ENCODE measurements at regions not wholly inside any gene's neighbourhood (a gene's known extent, or its start where the extent isn't known, plus 50 kb on each side); places are given as distances from the start of the nearest gene placed in this dataset.

GRCh38 chr6:21754891-21755290 lies 161.3 kb downstream of the SOX4 start:
- TF ChIP-seq, protein P1, sequence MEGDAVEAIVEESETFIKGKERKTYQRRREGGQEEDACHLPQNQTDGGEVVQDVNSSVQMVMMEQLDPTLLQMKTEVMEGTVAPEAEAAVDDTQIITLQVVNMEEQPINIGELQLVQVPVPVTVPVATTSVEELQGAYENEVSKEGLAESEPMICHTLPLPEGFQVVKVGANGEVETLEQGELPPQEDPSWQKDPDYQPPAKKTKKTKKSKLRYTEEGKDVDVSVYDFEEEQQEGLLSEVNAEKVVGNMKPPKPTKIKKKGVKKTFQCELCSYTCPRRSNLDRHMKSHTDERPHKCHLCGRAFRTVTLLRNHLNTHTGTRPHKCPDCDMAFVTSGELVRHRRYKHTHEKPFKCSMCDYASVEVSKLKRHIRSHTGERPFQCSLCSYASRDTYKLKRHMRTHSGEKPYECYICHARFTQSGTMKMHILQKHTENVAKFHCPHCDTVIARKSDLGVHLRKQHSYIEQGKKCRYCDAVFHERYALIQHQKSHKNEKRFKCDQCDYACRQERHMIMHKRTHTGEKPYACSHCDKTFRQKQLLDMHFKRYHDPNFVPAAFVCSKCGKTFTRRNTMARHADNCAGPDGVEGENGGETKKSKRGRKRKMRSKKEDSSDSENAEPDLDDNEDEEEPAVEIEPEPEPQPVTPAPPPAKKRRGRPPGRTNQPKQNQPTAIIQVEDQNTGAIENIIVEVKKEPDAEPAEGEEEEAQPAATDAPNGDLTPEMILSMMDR (IDR thresholded peaks at IDR 0.05): no peak
- no peak for TF ChIP-seq POLR2A (IDR thresholded peaks at IDR 0.05)
- no peak for TF ChIP-seq EP300 (IDR thresholded peaks at IDR 0.05)
